MM.1S (cell line): ENCODE measurements at regions not wholly inside any gene's neighbourhood (a gene's known extent, or its start where the extent isn't known, plus 50 kb on each side); places are given as distances from the start of the nearest gene placed in this dataset.

Source experiments
- EZH2 ChIP-seq: fragments of 300-600 bp; sonication (generic); optimal IDR thresholded peaks from 2 replicates; pipeline ENCODE3; 2017; ENCODE audit warnings: low read depth, mild to moderate bottlenecking, antibody characterized with exemption, low read length, mixed read lengths
- TF ChIP-seq, protein P1 (sequence below): fragments of 300-600 bp; sonication (generic); IDR thresholded peaks from 2 replicates; pipeline ENCODE4 v1.5.1; 2016; ENCODE audit warnings: antibody characterized with exemption, low read length, mixed read lengths

DNA sequence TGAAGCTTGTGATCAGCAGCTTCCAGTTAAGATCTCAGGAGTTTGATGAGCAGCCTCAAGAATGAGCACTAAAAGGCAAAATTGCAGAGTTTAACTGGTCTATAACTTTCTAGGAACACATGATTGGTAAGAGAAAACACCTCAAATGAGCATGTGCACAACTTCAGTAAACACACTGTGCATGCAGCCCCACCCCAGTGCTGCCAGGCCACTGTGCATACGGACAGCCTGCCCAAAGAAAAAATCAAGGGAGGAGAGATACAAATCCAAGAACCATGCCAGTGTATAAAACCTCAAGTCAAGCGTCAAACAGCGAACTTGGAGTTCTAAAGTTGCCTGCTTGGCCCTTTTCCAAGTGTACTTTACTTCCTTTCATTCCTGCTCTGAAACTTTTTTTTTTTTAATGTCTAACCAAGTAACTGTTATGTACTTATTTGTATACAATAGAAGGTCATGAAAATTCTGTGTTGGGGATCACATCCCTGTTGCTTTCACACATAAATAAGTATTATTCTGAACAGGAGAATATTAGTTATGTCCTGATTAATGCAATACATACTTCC lies 125.6 kb upstream of the TSLP start:
- TF ChIP-seq, protein P1, sequence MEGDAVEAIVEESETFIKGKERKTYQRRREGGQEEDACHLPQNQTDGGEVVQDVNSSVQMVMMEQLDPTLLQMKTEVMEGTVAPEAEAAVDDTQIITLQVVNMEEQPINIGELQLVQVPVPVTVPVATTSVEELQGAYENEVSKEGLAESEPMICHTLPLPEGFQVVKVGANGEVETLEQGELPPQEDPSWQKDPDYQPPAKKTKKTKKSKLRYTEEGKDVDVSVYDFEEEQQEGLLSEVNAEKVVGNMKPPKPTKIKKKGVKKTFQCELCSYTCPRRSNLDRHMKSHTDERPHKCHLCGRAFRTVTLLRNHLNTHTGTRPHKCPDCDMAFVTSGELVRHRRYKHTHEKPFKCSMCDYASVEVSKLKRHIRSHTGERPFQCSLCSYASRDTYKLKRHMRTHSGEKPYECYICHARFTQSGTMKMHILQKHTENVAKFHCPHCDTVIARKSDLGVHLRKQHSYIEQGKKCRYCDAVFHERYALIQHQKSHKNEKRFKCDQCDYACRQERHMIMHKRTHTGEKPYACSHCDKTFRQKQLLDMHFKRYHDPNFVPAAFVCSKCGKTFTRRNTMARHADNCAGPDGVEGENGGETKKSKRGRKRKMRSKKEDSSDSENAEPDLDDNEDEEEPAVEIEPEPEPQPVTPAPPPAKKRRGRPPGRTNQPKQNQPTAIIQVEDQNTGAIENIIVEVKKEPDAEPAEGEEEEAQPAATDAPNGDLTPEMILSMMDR: no peak
- TF ChIP-seq EZH2: no peak
